Umbilical cord (tissue), 1 donor: ENCODE measurements at regions not wholly inside any gene's neighbourhood (a gene's known extent, or its start where the extent isn't known, plus 50 kb on each side); places are given as distances from the start of the nearest gene placed in this dataset.

Experiments
- DNase-seq: peaks from one replicate; pipeline ENCODE4 v3.0.0-alpha.2; 2015; ENCODE audit warnings: low spot score

DNA sequence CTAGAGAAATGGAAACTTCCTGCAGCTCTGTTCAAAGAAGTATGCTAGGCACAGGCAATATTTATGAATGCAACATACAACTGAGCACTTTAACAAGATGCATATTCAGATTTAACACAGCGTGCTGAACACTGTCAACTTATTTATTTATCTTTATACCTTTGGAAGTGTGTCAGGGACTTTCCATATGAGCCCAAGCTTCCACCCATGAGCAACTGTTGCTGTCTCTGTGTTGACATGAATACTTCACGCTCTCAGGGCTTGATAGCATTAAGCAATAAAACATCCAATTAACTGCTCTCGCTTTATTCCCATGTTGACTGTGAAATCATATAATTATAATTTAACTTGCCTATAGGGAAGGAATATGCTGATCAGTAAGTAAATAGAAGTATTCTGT, 116.6 kb upstream of the ROBO1 start:
- no peak for DNase-seq

DNA sequence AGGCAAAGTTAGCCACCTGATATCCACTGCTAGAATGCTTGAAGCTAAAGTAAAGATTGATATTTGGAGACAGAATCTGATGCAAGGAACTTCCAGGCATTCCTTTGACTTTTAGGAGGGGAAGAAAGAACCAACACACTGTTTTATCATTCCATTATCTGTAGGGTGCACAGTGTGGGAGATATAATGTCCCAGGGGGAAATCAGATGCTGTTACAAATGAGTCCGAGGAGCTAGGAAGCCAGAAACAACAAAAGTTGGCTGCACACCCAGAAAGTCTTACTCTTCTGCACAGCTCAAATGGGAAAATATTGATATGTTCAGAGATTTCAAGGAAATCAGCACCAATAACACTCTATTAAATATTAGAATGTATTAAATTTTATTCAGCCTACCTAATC, 113.6 kb upstream of the ROBO1 start:
- DNase-seq, result no peak

DNA sequence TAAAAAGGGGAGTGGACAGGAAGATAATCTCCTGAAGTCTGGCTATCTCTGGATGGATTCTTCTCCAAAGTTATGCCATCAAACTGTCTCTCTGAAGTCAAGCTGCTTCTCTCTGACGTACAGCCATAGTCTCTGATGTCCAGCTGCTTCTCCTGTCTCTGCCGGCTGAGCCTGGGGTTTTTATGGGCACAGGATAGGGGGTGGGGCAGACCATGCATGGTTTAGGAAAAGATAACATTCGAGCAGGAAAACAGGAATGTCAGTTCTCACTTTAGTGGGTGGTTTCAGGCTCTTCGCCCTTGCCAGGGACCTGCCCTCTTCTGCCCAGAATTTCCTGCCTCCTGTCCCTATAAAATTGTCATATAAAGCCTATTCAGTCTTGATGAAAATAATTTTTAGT, 110.9 kb upstream of the ROBO1 start:
- DNase-seq, result no peak

DNA sequence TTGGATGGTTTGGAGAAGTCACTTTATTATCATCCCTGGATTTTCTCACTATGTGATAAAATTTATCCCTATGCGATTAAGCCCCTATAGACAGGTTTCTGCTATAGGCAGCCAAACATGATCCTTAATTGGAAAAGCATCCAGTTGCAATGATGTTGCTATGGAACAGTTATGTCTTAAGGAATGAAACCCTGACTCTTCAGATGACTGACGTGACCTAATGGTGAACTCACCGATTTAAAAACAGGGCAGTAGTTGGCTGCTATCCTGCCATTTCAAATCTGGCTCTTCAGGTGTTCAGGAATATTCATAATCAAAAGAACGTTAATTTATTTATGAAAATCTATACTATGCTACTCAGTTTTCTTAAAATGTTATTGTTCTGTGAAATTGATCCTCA, 106.8 kb upstream of the ROBO1 start:
- DNase-seq, result no peak

DNA sequence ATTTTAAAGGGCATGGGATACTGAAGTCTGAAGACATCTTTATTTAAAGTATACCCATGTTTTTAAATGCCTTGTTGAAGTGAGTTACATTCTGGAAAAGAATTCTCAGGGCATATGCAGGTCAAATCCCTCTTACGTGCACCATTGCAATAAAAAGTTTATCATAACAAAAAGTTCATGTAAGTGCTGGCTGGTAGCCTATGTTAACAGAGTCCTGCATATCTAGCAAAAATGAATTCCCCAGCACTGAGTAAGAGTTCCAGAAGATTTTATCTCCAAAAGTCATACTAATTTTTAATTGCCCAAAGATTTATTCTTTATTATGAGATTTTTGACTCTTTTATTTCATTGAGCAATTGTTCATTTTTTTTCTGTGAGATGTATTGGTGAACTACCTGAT, 104.7 kb upstream of the ROBO1 start:
- DNase-seq, result peak; percentile 80

DNA sequence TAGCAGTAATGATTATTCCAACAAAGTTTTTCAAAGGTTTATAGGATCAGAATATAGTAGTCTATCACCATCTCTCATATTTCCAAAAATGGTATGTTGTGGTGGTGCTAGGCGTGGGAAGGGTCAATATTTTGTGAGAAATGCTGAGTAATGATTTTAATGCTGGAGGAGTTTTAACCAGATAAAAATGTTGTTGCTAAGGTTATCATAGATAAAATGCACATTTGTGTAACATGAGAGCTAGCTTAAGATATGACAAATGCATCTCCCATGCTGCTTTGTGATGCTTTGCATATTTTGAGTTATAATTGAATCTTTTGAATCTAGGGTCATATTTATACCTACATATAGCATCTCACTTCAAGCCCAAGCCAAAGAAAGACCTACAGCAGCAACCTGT, 103.9 kb upstream of the ROBO1 start:
- DNase-seq, result peak; percentile 24

DNA sequence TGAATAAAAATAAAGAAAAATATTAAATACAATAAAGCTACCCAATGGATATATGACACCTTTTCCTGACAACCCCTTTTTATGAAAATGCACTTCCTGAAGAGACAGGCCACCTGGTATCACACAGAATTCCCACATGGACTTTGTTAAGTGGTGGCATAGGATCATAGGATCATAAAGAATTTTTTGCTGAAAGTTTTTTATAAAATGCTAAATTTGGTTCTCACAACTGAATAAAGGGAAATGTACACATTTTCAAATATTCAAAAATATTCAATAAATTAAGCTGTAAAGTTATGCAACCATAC, 102.5 kb upstream of the ROBO1 start:
- no peak for DNase-seq

DNA sequence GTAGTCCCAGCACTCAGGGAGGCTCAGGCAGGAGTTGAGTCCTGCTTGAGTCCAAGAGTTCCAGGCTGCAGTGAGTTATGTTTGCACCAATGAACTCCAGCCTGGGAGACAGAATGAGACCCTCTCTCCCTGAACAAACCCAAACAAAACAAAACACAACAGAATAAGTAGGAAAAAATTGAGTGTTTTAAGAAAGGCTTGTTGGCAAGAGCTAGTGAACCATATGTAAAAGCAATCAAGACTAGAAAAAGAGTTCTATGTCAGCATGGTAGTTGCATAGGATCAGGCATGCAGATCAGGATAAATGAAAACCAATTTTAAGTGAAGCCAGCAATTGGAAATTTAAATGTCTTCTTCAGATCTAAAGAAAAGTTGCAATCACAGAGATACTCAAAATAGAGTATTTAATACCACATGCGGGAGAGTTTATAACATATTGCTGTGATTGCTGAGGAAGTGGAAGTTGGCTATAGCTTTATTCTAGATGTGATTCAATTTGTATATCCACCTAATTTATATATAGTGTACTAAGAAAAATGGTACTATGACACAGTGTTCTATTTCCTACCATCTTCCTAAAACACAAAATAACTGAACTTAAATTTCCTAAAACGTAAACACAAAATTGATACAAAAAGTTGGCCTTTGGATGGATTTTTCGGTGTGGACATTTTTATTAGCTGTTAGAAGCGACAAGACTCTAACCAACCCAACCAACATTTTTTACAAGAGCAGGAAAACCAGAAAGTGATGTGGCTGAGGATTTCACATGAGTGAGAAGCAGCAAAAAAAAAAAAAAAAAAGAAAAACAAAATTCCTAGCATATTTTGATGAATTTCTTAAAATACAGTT, 101.9 kb upstream of the ROBO1 start:
- no peak for DNase-seq

DNA sequence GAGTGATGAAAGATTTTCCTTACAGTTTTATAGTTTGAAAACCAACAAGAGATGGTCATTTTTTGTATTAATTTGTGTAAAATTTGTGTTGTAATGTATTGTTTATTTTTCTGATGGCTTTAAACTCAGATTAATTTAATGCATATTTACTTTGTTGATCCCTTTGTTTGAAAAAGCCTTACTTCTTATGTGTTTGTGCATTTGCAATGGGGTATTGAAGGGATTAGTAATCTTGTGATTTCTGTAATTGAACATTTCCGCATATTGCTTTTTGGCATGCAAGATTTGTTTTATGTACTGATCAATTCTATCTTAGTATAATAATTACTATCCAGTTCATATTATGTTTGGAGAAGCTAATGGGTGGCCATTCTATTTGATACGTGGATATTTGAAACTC, 98.4 kb upstream of the ROBO1 start:
- no peak for DNase-seq

DNA sequence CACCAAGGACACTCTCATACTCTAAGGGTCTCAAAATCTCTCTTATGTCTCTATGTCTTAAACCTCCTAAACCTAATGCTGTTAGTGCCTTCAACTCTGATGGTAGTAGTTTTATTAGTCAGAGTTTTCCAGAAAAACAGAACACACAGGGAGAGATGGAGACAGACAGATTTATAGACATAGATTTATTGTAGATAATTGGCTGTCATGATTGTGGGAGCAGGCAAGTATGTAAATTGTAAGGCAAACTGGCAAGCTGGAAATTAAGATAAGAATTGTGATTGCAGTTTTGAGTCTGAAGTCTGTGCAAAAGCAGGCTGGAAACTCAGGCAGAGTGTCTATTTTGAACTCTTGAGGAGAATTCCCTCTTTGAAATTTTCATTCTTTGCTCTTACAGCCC, 96.3 kb upstream of the ROBO1 start:
- DNase-seq, result no peak

DNA sequence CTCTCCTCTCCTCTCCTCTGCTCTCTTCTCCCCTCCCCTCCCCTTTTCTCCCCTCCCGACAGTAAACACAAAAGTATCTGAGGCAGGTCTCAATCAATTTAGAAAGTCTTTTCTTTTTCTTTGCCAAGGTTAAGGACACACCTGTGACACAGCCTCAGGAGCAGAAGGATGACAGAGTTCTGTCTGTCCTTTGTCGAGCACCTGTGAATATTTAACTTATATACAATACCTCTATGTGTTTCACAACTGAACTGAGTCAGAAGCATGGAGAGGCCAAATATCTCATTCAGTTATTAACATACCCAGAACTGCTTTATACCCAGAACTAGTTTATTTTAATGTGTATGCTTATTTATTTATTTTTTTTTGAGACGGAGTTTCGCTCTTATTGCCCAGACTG, 81.1 kb upstream of the ROBO1 start:
- no peak for DNase-seq

DNA sequence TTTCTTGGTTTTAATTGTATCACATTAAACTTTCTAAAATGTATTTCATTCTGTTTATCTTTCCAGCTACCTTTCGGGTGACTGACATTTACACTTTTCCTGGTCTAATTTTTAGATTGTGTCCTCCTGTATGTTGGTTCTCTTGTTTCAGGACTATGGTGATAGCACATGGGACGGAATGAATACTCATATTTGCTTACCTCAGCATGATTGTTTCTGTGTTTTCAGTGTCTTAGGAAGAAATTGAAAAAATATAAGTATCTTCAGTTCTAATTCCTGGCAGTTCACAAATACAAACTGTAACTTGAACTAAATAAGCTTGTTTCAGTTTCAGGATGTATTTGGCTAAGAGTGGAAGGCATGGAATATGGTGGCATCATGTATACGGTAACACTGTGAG, 80.1 kb upstream of the ROBO1 start:
- no peak for DNase-seq

DNA sequence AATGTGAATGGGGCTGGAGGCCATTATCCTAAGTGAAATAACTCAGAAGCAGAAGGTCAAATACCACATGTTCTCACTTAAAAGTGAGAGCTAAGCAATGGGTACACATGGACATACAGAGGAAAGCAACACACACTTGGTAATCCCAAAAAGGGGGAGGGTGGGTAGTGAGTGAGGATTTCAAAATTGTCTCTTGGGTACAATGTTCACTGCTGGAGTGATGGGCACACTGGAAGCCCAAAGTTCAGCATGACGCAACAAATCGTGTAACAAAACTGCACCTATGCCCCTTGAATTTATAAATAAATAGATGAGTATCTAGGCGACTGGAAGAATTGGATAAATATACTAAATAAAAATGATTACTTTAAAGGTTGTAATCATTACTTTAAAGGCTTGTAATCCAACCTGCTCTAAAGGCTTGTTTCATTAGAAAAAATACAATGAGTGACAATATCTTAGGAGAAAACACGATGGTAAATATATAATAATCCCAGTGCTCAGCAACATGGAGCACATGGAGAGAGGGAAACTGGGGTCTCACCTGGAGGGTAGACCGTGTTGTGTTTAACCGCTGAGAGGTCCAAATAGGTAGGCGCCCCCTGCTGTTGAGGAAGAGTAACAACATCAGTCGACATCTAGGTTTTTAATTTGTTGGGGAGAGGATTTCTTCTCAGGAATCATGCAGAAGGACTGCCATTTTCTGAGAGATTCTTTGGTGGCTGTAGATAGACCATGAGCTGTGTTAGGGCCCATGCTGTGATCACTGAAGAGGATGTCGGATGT, 78.5 kb upstream of the ROBO1 start:
- DNase-seq, result no peak

DNA sequence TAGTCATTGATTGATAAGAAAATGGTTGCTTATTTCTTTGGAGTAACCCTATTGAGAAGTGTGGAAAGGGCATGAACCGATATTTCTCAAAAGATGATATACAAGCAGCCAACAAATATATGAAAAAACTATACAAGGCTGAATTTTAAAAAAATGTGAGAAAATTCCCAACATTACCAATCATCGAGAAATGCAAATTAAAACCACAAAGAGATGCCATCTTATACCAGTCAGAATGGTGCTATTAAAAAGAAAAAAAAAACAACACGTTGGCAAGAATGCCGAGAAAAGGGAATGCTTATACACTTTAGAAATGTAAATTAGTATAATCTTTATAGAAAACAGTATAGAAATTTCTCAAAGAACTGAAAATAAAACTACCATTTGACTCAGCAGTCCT, 77.7 kb upstream of the ROBO1 start:
- DNase-seq, result no peak

DNA sequence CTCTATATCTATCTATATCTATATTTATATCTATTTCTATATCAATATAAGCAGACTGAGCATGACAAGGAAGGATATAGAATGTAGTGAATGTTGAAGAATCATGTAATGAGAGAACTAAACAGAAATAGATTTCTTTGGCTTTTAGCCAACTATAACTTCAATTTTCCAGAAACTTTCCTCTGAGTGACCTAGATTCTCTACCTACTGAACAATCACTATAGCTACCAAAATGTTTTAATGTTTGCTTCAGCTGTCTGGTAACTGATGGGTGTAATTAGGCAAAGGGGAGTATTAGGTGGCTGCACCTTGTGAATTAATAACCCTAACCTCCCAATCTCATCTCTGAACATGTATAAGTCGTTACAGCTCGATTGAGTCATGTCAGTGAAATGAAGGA, 76.4 kb upstream of the ROBO1 start:
- DNase-seq, result no peak

DNA sequence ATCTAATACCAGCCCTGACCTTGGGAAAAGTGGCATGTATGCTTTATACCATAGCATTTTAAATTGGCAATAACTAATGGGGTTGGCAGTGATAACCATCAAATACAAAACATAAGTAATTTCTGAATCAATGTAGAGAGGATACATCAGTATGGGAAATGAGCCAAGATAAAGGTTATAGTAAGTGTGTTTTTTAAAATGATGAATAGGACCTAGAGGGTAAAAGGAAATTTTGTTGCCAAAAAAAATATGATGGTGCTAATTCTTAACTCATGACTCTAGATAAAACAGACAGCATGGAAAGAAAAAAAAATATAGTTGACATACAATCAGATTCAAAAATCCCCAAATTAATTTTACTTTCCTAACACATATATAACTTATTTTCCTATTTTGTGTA, 75.4 kb upstream of the ROBO1 start:
- no peak for DNase-seq

DNA sequence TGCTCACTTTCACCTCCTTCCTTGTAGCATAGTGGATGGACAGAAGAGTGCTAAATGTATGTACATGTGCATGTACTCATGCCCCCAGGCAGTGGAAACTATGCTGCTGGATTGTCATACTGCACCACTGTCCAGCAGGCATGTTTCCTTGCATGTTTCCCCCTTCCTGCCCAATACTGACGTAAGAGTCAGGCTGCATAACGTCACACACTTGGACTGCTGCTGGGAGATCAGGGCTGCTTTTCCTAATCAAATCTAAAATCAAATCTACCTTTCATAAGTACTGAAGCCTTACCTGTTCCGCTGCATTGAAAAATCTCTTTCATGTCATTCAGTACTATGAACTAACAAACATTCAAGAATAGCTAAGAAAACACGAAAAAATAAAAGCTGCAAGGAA, 67.9 kb upstream of the ROBO1 start:
- no peak for DNase-seq

DNA sequence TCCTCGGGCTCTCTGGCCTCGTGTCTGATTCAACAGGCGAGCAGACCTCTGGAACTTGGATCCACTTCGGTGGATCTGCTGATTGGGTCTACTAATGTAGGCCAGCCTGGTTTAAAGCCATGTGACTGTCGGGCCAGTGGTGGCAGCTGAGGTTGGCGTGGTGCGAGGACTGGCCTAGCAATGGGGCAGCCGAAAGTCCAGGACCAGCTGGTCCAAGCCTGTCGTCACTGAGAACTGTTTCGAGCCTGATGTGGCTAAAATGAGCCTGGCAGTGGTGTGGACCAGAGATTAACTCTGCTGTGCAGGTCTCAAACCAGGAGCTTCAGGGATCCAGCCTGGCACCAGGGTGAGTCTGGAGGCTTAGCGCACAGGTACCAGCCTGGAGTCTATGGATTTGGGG, 56.4 kb upstream of the ROBO1 start:
- DNase-seq, result no peak

DNA sequence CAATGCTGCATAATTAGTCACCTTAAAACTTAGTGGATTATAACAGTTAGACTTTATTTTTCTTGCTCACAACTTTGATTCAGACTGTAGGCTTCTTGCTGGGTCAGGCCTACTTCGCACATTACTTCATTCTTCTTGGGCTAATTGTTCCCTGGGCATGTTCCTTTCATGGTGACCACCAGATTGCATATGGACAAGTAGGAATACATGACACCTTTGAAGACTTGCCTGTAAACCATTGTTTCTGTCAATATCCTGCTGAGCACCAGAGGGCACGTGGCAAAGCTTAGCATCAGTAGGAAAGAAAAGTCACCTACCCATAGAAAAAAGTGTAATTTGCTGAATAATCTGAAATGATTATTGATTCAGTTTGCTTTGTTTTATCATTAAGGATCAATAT, 54.3 kb upstream of the ROBO1 start:
- no peak for DNase-seq

DNA sequence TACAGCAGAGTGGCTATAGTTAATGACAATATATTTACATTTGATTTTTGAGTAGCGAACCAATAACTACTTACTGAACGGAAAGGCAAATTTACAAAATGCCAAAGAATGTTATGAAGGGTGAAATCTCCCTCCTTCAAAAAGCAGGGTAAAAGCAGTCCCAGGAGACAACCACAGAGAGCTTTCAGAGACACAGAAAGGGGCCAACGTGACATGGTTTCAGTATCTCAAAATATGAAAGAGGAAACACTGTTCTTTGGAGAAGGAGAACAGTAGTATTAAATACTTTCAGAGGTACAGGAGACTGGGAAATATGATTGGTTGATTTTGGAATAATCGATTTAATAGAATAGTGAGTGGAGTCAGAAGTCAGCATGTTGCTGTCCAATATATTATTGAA, 52.3 kb upstream of the ROBO1 start:
- no peak for DNase-seq

DNA sequence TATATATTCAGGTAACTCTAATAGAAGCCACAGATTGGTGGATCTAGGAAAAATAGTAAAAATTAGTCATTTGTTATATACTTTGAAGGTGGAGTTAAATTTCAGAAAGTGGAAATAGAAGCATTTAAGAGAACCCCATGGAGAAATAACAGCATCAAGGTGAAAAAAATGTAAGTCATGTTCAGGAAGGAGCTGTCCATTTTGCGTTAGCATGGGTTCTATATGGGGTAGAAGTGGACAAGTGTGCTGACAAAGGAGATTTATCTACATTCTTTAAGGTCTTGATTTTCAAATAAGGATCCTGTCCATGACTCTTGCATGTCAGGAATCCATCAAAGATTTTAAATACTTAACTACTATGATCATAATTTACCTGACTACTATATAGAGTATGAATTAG, 50.2 kb upstream of the ROBO1 start:
- DNase-seq, result no peak
